Activated CD4-positive, alpha-beta memory T cell treated with anti-CD3 and anti-CD28 coated beads, Interleukin-2, amount 10 ng/mL, durations not matched to agents 7 days and 5 days (primary cell): ENCODE measurements at regions not wholly inside any gene's neighbourhood (a gene's known extent, or its start where the extent isn't known, plus 50 kb on each side); places are given as distances from the start of the nearest gene placed in this dataset.

Experiments
- CTCF ChIA-PET: fragments of 350-600 bp; sonication (Branson Sonifier 250); formaldehyde crosslinking; loops from one replicate; lab custom pipeline; 2021; ENCODE audit warnings: antibody characterized with exemption, inconsistent platforms; lab: Charles Lee
- POLR2A ChIA-PET: fragments of 350-600 bp; sonication (Branson Sonifier 250); formaldehyde crosslinking; loops from one replicate; lab custom pipeline; 2021; ENCODE audit warnings: antibody characterized with exemption; lab: Charles Lee
- DNase-seq: peaks from one replicate; pipeline ENCODE4 v3.0.0-alpha.2; 2020
- H3K27ac Mint-ChIP-seq: one replicate; pipeline ENCODE4 v1.8.0; 2021; ENCODE audit warnings: mild to moderate bottlenecking, mixed read lengths
- H3K27me3 Mint-ChIP-seq: one replicate; pipeline ENCODE4 v1.8.0; 2021; ENCODE audit warnings: mixed read lengths
- H3K36me3 Mint-ChIP-seq: one replicate; pipeline ENCODE4 v1.8.0; 2021; ENCODE audit warnings: low read depth, mixed read lengths
- H3K4me1 Mint-ChIP-seq: one replicate; pipeline ENCODE4 v1.8.0; 2021; ENCODE audit warnings: mixed read lengths
- H3K4me3 Mint-ChIP-seq: one replicate; pipeline ENCODE4 v1.8.0; 2021; ENCODE audit warnings: mild to moderate bottlenecking, mixed read lengths
- H3K9me3 Mint-ChIP-seq: one replicate; pipeline ENCODE4 v1.8.0; 2021; ENCODE audit warnings: mixed read lengths

DNA sequence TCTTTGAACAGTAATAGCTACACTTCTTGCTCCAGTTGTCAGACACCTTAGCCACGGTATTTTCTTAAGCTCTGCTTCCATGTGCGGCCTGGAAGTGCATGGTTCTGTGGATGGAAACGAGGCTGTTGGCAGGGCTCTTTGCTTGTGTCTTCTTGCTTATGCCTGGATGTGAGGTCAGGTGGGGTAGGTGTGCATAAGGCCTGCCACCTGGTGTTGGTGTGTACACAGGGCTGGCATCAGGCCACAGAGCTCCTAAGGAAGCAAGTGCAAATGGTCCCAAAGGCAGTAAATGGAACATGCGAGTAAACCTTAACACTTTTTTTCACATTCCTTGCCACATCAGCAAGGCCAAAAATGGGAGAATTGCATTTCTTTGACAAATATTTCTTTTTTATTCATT, 158.1 kb upstream of the GMDS start:
- Mint-ChIP-seq H3K27ac (no peak overlapping the region), H3K9me3 (no peaks in the 10 kb centered on the region), H3K36me3 (no peaks in the 10 kb centered on the region), H3K27me3 (no peaks in the 10 kb centered on the region), H3K4me1 (no peaks in the 10 kb centered on the region), H3K4me3 (no peak overlapping the region)
- CTCF ChIA-PET = no interaction called here
- POLR2A ChIA-PET = no interaction called here
- DNase-seq = no peak

- Mint-ChIP-seq H3K4me3 (no peak overlapping the region), H3K27ac (no peak overlapping the region), H3K36me3 (no peaks in the 10 kb centered on the region), H3K27me3 (no peaks in the 10 kb centered on the region), H3K4me1 (no peaks in the 10 kb centered on the region), H3K9me3 (no peaks in the 10 kb centered on the region)
- ChIA-PET CTCF (interaction anchor here (1.3 kb wide), 1 partner anchor 237 kb away, joined by 3 read pairs; no protein-coding TSS in a partner anchor), POLR2A (no interaction called here)
- no peak for DNase-seq
Observed at GRCh38 chr6:2396846-2397630, 151.6 kb upstream of the GMDS start.

DNA sequence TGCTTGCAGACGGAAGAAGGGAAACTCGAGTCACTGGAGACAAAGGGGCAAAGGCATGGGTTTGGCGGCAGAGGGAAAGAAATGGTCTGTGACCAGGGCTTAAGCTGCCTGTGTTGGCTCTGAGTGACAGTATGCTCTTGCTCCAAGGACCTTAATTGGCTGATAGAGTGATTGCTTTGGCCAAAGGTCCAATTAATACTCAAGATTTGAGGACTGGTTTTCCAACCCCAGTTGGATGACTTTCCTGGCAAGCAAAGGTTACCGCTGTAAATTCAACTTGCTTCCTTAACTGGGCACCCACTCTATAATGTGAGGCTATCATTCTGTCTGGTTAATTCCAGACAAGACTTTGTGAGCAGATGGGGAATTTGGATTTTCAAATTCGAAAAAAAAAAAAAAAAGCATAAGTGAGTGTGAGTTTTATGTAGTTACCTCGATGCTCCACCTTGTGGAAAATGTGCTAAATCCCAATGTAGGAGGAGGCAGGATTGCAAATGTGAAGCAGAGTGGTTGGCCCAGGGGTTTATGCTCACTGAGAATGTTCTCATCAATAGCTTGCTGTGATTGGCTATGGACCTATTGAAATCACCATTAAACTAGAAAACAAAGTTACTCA, 150.7 kb upstream of the GMDS start:
- Mint-ChIP-seq H3K4me1 (no peaks in the 10 kb centered on the region), H3K9me3 (no peaks in the 10 kb centered on the region), H3K27me3 (no peaks in the 10 kb centered on the region), H3K4me3 (no peak overlapping the region), H3K27ac (no peak overlapping the region), H3K36me3 (no peaks in the 10 kb centered on the region)
- DNase-seq = no peak
- ChIA-PET CTCF (interaction anchor here (1.3 kb wide), 1 partner anchor 238 kb away, joined by 3 read pairs; no protein-coding TSS in a partner anchor), POLR2A (no interaction called here)

DNA sequence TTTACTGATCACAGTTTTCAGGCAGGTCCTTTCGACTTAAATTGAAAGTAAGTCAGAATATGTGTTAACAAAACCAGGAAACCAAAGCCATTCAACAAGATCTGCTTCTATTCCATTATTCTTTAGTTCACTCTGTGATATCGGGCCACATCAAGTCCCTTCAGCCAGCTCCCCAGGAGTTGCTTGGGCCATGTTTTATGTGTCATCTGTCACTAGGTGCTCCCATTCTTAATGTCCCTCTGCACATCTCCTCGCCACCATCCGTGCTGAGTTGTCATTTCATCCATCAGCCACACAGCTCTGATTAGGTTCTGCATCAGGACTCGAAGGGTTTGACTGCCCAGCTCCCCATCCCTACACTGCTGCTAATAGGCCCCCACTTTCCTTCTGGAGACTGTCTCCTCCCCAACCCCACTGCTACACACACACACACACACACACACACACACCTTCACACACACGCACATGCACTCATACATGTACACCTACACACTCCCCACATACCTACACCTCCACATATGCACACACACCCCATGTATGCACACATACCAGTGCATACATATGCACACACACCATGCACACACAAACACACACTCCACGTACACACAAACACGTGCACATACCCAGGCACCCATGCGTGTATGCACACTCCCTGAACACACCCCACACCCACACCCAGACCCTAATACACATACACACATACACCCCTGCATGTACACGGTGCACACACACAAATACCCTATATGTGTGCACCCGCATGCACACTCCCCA, 143.3 kb upstream of the GMDS start:
- no peaks in the 10 kb centered on the region for H3K36me3 Mint-ChIP-seq
- no peak for DNase-seq
- H3K4me1 Mint-ChIP-seq = no peaks in the 10 kb centered on the region
- no peak overlapping the region for H3K27ac Mint-ChIP-seq
- ChIA-PET POLR2A (no interaction called here), CTCF (no interaction called here)
- peaks cover 7% of the 10 kb centered on the region for H3K9me3 Mint-ChIP-seq
- H3K27me3 Mint-ChIP-seq = no peaks in the 10 kb centered on the region
- H3K4me3 Mint-ChIP-seq = no peak overlapping the region

DNA sequence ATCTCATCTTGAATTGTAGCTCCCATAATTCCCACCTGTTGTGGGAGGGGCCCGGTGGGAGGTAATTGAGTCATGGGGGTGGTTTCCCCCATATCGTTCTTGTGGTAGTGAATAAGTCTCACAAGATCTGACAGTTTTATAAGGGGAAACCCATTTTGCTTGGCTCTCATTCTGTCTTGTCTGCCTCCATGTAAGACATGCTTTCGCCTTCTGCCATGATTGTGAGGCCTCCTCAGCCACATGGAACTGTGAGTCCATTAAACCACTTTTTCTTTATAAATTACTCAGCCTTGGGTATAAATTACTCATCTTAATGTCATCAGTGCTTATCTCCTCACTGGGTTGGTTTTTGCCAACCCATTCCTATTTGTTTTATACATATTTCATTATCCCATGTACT, 142.0 kb upstream of the GMDS start:
- CTCF ChIA-PET = no interaction called here
- Mint-ChIP-seq H3K27me3 (no peaks in the 10 kb centered on the region), H3K4me1 (no peaks in the 10 kb centered on the region), H3K9me3 (peaks cover 7% of the 10 kb centered on the region), H3K27ac (no peak overlapping the region), H3K4me3 (no peak overlapping the region), H3K36me3 (no peaks in the 10 kb centered on the region)
- no peak for DNase-seq
- POLR2A ChIA-PET = no interaction called here

DNA sequence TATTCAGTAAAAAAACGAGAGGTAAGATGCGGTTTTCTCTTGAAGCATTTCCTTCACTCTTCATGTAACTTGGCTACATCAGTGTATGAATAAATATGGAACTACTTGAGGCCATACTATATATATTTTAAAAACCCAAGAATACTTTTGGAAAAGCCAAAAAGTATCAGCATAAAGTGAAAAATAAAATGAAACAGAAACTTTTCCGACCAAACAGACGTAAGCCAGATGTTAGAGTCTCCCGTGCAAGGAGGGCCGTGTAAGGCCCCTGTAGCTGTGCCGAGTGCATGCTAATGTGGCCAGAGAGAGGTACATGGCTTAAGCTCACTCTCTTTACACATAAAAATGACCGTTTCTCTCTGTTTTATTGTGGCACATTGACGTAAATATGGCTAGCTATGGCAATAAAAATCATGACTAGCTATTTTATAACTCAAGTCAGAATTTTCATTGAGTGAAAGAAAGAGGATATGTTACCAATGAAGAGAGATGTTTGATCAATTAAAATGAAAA, 140.1 kb upstream of the GMDS start:
- H3K4me1 Mint-ChIP-seq = no peaks in the 10 kb centered on the region
- DNase-seq = no peak
- no peaks in the 10 kb centered on the region for H3K27me3 Mint-ChIP-seq
- ChIA-PET POLR2A (no interaction called here), CTCF (interaction anchor here (1.2 kb wide), 1 partner anchor 32 kb away, joined by 5 read pairs; no protein-coding TSS in a partner anchor)
- peaks cover 7% of the 10 kb centered on the region for H3K9me3 Mint-ChIP-seq
- no peaks in the 10 kb centered on the region for H3K36me3 Mint-ChIP-seq
- no peak overlapping the region for H3K27ac Mint-ChIP-seq
- no peak overlapping the region for H3K4me3 Mint-ChIP-seq

- CTCF ChIA-PET = interaction anchor here (1.2 kb wide), 1 partner anchor 31 kb away, joined by 5 read pairs; no protein-coding TSS in a partner anchor
Observed at GRCh38 chr6:2384528-2384927, 139.1 kb upstream of the GMDS start.

DNA sequence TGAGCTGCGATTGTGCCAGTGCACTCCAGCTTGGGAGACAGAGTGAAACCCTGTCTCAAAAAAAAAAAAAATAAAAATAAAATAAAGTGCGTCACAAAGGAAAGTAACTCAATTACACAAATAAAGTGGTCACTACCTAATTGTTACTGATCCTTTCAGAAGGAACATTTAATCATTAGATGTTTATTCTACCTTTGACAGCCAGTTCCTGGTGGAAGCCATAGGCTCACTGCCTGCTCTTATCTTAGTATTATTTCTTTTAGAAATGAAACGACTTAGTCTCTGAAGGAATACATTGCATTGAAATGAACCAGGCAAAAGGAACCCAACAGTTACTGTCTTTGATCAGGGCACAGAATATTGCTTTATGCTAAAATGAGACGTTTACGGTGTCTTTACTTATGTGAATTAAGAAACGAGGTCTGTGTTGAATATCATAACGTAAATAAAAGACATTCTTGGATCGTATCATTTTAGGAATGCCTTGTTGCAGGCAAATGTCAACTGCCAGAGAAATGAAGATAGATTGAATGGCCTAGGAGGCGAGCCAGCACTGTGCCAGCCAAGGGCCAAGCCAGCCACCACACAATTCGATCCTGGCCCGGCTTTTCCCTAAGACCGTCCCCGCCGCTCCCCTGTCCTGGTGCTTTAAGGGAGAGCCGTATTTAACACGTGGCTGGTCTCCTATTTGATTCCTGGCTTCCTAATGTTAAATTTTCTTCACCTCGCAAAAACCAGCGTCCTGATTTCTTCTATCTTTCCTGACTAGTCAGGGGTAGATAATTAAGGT, 136.7 kb upstream of the GMDS start:
- H3K4me3 Mint-ChIP-seq = no peak overlapping the region
- no peak for DNase-seq
- no peaks in the 10 kb centered on the region for H3K36me3 Mint-ChIP-seq
- no peak overlapping the region for H3K27ac Mint-ChIP-seq
- ChIA-PET POLR2A (no interaction called here), CTCF (no interaction called here)
- H3K4me1 Mint-ChIP-seq = peaks cover 7% of the 10 kb centered on the region
- H3K27me3 Mint-ChIP-seq = no peaks in the 10 kb centered on the region
- peaks cover 2% of the 10 kb centered on the region for H3K9me3 Mint-ChIP-seq

More at GRCh38 chr6:2384528-2384927, 139.1 kb upstream of the GMDS start:
- peaks cover 7% of the 10 kb centered on the region for H3K9me3 Mint-ChIP-seq
- no peak for DNase-seq
- H3K36me3 Mint-ChIP-seq = no peaks in the 10 kb centered on the region
- H3K27ac Mint-ChIP-seq = no peak overlapping the region
- POLR2A ChIA-PET = no interaction called here
- H3K4me3 Mint-ChIP-seq = no peak overlapping the region
- peaks cover 4% of the 10 kb centered on the region for H3K4me1 Mint-ChIP-seq
- no peaks in the 10 kb centered on the region for H3K27me3 Mint-ChIP-seq

- ChIA-PET POLR2A (no interaction called here), CTCF (interaction anchor here (0.7 kb wide), 2 partner anchors 799 to 1333 kb away, joined by 3 to 4 read pairs; no protein-coding TSS in a partner anchor)
- Mint-ChIP-seq H3K4me3 (no peak overlapping the region), H3K27me3 (no peaks in the 10 kb centered on the region), H3K4me1 (peaks cover 7% of the 10 kb centered on the region), H3K27ac (peak overlapping the region; percentile 30), H3K36me3 (no peaks in the 10 kb centered on the region), H3K9me3 (no peaks in the 10 kb centered on the region)
- DNase-seq = no peak
Observed at GRCh38 chr6:2378891-2379652, 133.7 kb upstream of the GMDS start.

GRCh38 chr6:2378046-2378657, 132.7 kb upstream of the GMDS start:
- CTCF ChIA-PET = no interaction called here
- no peaks in the 10 kb centered on the region for H3K36me3 Mint-ChIP-seq
- DNase-seq = no peak
- POLR2A ChIA-PET = no interaction called here
- H3K9me3 Mint-ChIP-seq = no peaks in the 10 kb centered on the region
- no peak overlapping the region for H3K4me3 Mint-ChIP-seq
- peaks cover 7% of the 10 kb centered on the region for H3K4me1 Mint-ChIP-seq
- H3K27me3 Mint-ChIP-seq = no peaks in the 10 kb centered on the region
- no peak overlapping the region for H3K27ac Mint-ChIP-seq

- H3K36me3 Mint-ChIP-seq = no peaks in the 10 kb centered on the region
- POLR2A ChIA-PET = no interaction called here
- peaks cover 7% of the 10 kb centered on the region for H3K4me1 Mint-ChIP-seq
- CTCF ChIA-PET = no interaction called here
- H3K4me3 Mint-ChIP-seq = no peak overlapping the region
- H3K9me3 Mint-ChIP-seq = no peaks in the 10 kb centered on the region
- no peak for DNase-seq
- H3K27ac Mint-ChIP-seq = no peak overlapping the region
- H3K27me3 Mint-ChIP-seq = no peaks in the 10 kb centered on the region
Observed at GRCh38 chr6:2376429-2377355, 131.3 kb upstream of the GMDS start.
